ENCODE measurements at regions not wholly inside any gene's neighbourhood (a gene's known extent, or its start where the extent isn't known, plus 50 kb on each side); places are given as distances from the start of the nearest gene placed in this dataset.

DNA sequence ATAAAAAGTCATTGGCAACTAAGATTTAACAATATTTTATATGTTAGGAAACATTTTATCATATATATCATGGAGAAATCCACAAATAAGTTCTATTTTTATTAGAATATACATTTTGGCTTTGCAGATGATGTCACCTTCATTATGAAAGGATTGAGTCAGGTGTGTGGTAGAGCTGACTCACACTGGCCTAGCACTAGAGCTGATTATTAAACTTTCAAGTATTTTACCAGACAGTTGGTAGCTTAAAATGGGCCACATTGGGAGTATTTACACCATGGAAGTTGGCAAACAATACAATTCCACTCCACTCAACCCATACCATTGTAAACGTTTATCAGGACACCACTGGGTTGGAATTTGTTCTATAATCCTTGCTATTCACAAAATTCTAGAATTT, 1036.6 kb downstream of the TRHDE start:
- no peak overlapping the region for H3K4me2 ChIP-seq
- H3K4me3 ChIP-seq, result no peak overlapping the region
- CTCF ChIA-PET, result no interaction called here
- no TSS peak for BruUV-seq (replicated peaks)
- H2AFZ ChIP-seq, result no peak overlapping the region
- no peaks in the 10 kb centered on the region for H3K9me2 ChIP-seq (ENCODE audit: insufficient read depth)
- DNase-seq, result no peak
- no peaks in the 10 kb centered on the region for H3K4me1 ChIP-seq (replicated peaks; ENCODE audit: insufficient read depth)
- H3F3A ChIP-seq (ENCODE audit: insufficient read depth, low read depth), result no peaks in the 10 kb centered on the region
- H3K27ac ChIP-seq, result no peak overlapping the region
- intact Hi-C loops (cut with micrococcal nuclease; ENCODE audit: unreplicated experiment), result no loop called here
- no peaks in the 10 kb centered on the region for H3K9me3 ChIP-seq (ENCODE audit: insufficient read depth, low read depth)
- no peaks in the 10 kb centered on the region for H3K27me3 ChIP-seq (ENCODE audit: insufficient read depth, low read depth)
- TF ChIP-seq, protein P1, sequence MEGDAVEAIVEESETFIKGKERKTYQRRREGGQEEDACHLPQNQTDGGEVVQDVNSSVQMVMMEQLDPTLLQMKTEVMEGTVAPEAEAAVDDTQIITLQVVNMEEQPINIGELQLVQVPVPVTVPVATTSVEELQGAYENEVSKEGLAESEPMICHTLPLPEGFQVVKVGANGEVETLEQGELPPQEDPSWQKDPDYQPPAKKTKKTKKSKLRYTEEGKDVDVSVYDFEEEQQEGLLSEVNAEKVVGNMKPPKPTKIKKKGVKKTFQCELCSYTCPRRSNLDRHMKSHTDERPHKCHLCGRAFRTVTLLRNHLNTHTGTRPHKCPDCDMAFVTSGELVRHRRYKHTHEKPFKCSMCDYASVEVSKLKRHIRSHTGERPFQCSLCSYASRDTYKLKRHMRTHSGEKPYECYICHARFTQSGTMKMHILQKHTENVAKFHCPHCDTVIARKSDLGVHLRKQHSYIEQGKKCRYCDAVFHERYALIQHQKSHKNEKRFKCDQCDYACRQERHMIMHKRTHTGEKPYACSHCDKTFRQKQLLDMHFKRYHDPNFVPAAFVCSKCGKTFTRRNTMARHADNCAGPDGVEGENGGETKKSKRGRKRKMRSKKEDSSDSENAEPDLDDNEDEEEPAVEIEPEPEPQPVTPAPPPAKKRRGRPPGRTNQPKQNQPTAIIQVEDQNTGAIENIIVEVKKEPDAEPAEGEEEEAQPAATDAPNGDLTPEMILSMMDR (conservative IDR thresholded peaks at IDR 0.05), result no peak
- no peak for TF ChIP-seq EZH2 (IDR thresholded peaks at IDR 0.05; ENCODE audit: low read depth)
- no peaks in the 10 kb centered on the region for H3K79me2 ChIP-seq (ENCODE audit: low read depth)
- POLR2A ChIA-PET (ENCODE audit: unreplicated experiment), result no interaction called here
- no peaks in the 10 kb centered on the region for H4K20me1 ChIP-seq (ENCODE audit: insufficient read depth)
- no peaks in the 10 kb centered on the region for H3K36me3 ChIP-seq (ENCODE audit: low read depth)

DNA sequence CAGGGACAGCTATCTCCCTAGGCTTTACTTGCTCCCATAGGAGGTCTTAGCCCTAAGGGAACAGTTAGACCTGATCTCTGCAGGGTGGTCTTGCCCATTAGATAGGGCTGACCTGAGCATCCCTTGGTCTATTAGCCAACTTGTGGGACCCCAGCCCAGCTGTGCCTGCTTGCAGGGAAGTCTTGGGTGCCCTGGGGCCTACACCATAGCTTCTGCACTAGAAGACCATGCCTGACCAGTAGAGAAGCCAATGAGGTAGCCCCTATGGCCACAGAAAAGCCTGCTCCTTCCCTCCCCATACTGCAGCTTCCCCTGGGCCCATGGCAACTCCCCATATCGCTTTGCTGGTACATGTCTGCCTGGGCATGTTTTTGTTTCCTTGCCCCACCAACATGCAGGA, 1049.1 kb downstream of the TRHDE start:
- Histone ChIP-seq H3K4me2 (no peak overlapping the region), H3K27me3 (ENCODE audit: insufficient read depth, low read depth) (no peaks in the 10 kb centered on the region), H2AFZ (no peak overlapping the region), H3K9me2 (ENCODE audit: insufficient read depth) (no peaks in the 10 kb centered on the region), H3K9me3 (ENCODE audit: insufficient read depth, low read depth) (no peaks in the 10 kb centered on the region), H3K36me3 (ENCODE audit: low read depth) (no peaks in the 10 kb centered on the region), H3K27ac (no peak overlapping the region), H3K4me3 (no peak overlapping the region), H3K79me2 (ENCODE audit: low read depth) (no peaks in the 10 kb centered on the region), H3F3A (ENCODE audit: insufficient read depth, low read depth) (no peaks in the 10 kb centered on the region), H3K4me1 (replicated peaks; ENCODE audit: insufficient read depth) (no peaks in the 10 kb centered on the region), H4K20me1 (ENCODE audit: insufficient read depth) (no peaks in the 10 kb centered on the region)
- BruUV-seq (replicated peaks), result no TSS peak
- TF ChIP-seq, protein P1 (conservative IDR thresholded peaks at IDR 0.05), result no peak
- no peak for TF ChIP-seq EZH2 (IDR thresholded peaks at IDR 0.05; ENCODE audit: low read depth)
- ChIA-PET CTCF (no interaction called here), POLR2A (ENCODE audit: unreplicated experiment) (no interaction called here)
- intact Hi-C loops (cut with micrococcal nuclease; ENCODE audit: unreplicated experiment), result no loop called here
- no peak for DNase-seq

GRCh38 chr12:73321776-73322175, 1049.6 kb downstream of the TRHDE start:
- POLR2A ChIA-PET (ENCODE audit: unreplicated experiment), result no interaction called here

More at GRCh38 chr12:73321776-73322175, 1049.6 kb downstream of the TRHDE start:
- no peak overlapping the region for H3K4me3 ChIP-seq
- no peak overlapping the region for H3K27ac ChIP-seq
- no peaks in the 10 kb centered on the region for H3K9me2 ChIP-seq (ENCODE audit: insufficient read depth)
- H3K4me2 ChIP-seq, result no peak overlapping the region
- no peaks in the 10 kb centered on the region for H3K79me2 ChIP-seq (ENCODE audit: low read depth)
- no peak for TF ChIP-seq EZH2 (IDR thresholded peaks at IDR 0.05; ENCODE audit: low read depth)
- TF ChIP-seq, protein P1 (conservative IDR thresholded peaks at IDR 0.05), result no peak
- H3K27me3 ChIP-seq (ENCODE audit: insufficient read depth, low read depth), result no peaks in the 10 kb centered on the region
- H4K20me1 ChIP-seq (ENCODE audit: insufficient read depth), result no peaks in the 10 kb centered on the region
- intact Hi-C loops (cut with micrococcal nuclease; ENCODE audit: unreplicated experiment), result no loop called here
- H2AFZ ChIP-seq, result no peak overlapping the region
- no TSS peak for BruUV-seq (replicated peaks)
- H3K9me3 ChIP-seq (ENCODE audit: insufficient read depth, low read depth), result no peaks in the 10 kb centered on the region
- H3K36me3 ChIP-seq (ENCODE audit: low read depth), result no peaks in the 10 kb centered on the region
- no peaks in the 10 kb centered on the region for H3K4me1 ChIP-seq (replicated peaks; ENCODE audit: insufficient read depth)
- DNase-seq, result no peak
- H3F3A ChIP-seq (ENCODE audit: insufficient read depth, low read depth), result no peaks in the 10 kb centered on the region
- CTCF ChIA-PET, result no interaction called here
